MM.1S (cell line): ENCODE measurements at regions not wholly inside any gene's neighbourhood (a gene's known extent, or its start where the extent isn't known, plus 50 kb on each side); places are given as distances from the start of the nearest gene placed in this dataset.
"Not testable (repeated sequence)": the region's sequence is repeated elsewhere in the genome, so short reads cannot be mapped to it uniquely, and the experiment has no call there.

Experiments
- DNase-seq: peaks from one replicate; pipeline ENCODE4 v3.0.0-alpha.2; 2015
- H2AFZ ChIP-seq: fragments of 300-600 bp; sonication (generic); 2 replicates; pipeline ENCODE4 v1.6.0; 2016; ENCODE audit warnings: antibody characterized with exemption, low read length
- H3F3A ChIP-seq: fragments of 300-600 bp; sonication (generic); 2 replicates; pipeline ENCODE4 v1.6.1; 2016; ENCODE audit warnings: mild to moderate bottlenecking, antibody characterized with exemption, low read length, moderate library complexity, mixed read lengths; ENCODE audit not compliant: insufficient read depth
- H3K27ac ChIP-seq: fragments of 300-600 bp; sonication (generic); 2 replicates; pipeline ENCODE4 v1.5.1; 2016; ENCODE audit warnings: mild to moderate bottlenecking, low read length
- H3K27me3 ChIP-seq: fragments of 300-600 bp; sonication (generic); replicated peaks from 2 replicates; pipeline ENCODE4 v1.6.0; 2016; ENCODE audit warnings: low read length; ENCODE audit not compliant: insufficient read depth
- H3K36me3 ChIP-seq: fragments of 300-600 bp; sonication (generic); replicated peaks from 2 replicates; pipeline ENCODE4 v1.6.1; 2016; ENCODE audit warnings: mild to moderate bottlenecking, low read length, mixed read lengths; ENCODE audit not compliant: insufficient read depth
- H3K4me1 ChIP-seq: fragments of 300-600 bp; sonication (generic); 2 replicates; pipeline ENCODE4 v1.6.1; 2016; ENCODE audit warnings: low read length, mixed read lengths
- H3K4me2 ChIP-seq: fragments of 300-600 bp; sonication (generic); 2 replicates; pipeline ENCODE4 v1.6.0; 2016; ENCODE audit warnings: low read depth, low read length
- H3K4me3 ChIP-seq: fragments of 300-600 bp; sonication (generic); 2 replicates; pipeline ENCODE4 v1.5.1; 2016; ENCODE audit warnings: low read length, mixed read lengths
- H3K79me2 ChIP-seq: fragments of 300-600 bp; sonication (generic); 2 replicates; pipeline ENCODE4 v1.6.1; 2016; ENCODE audit warnings: mixed run types, low read length, mixed read lengths
- H3K9ac ChIP-seq: fragments of 300-600 bp; sonication (generic); 2 replicates; pipeline ENCODE4 v1.6.1; 2016; ENCODE audit warnings: low read length, mixed read lengths
- H3K9me2 ChIP-seq: fragments of 300-600 bp; sonication (generic); replicated peaks from 2 replicates; pipeline ENCODE4 v1.6.1; 2016; ENCODE audit warnings: mild to moderate bottlenecking, low read length, mixed read lengths; ENCODE audit not compliant: insufficient read depth
- H3K9me3 ChIP-seq: fragments of 300-600 bp; sonication (generic); replicated peaks from 2 replicates; pipeline ENCODE4 v1.6.1; 2016; ENCODE audit warnings: mild to moderate bottlenecking, low read length, mixed read lengths; ENCODE audit not compliant: insufficient read depth
- H4K20me1 ChIP-seq: fragments of 300-600 bp; sonication (generic); 2 replicates; pipeline ENCODE4 v1.6.1; 2016; ENCODE audit warnings: mild to moderate bottlenecking, low read length, moderate library complexity, mixed read lengths; ENCODE audit not compliant: insufficient read depth
- CTCF ChIP-seq: fragments of 300-600 bp; sonication (generic); IDR thresholded peaks from 2 replicates; pipeline ENCODE4 v1.5.1; 2016; ENCODE audit warnings: antibody characterized with exemption, low read length, mixed read lengths
- EZH2 ChIP-seq: fragments of 300-600 bp; sonication (generic); optimal IDR thresholded peaks from 2 replicates; pipeline ENCODE3; 2017; ENCODE audit warnings: low read depth, mild to moderate bottlenecking, antibody characterized with exemption, low read length, mixed read lengths
- EZH2phosphoT487 ChIP-seq: fragments of 300-600 bp; sonication (generic); IDR thresholded peaks from 2 replicates; pipeline ENCODE4 v1.6.1; 2018; ENCODE audit warnings: antibody characterized with exemption, low read length

GRCh38 chr2:18949871-18950270 is 360.5 kb upstream of the NT5C1B start:
- H4K20me1 ChIP-seq, result no peaks in the 10 kb centered on the region
- H3K4me3 ChIP-seq, result no peak overlapping the region
- H3K4me2 ChIP-seq, result no peak overlapping the region
- H3K27me3 ChIP-seq, result no peaks in the 10 kb centered on the region
- H3K79me2 ChIP-seq, result no peaks in the 10 kb centered on the region
- H3K9ac ChIP-seq, result no peak overlapping the region
- TF ChIP-seq EZH2 (no peak), CTCF (no peak), EZH2phosphoT487 (no peak)
- H3K27ac ChIP-seq, result no peak overlapping the region
- no peaks in the 10 kb centered on the region for H3K4me1 ChIP-seq
- no peak for DNase-seq
- H3K36me3 ChIP-seq, result no peaks in the 10 kb centered on the region
- H3K9me3 ChIP-seq, result no peaks in the 10 kb centered on the region
- no peak overlapping the region for H2AFZ ChIP-seq
- H3K9me2 ChIP-seq, result no peaks in the 10 kb centered on the region
- H3F3A ChIP-seq, result no peaks in the 10 kb centered on the region

- peak; percentile 57 for DNase-seq
- Histone ChIP-seq H3K4me1 (peaks cover 14% of the 10 kb centered on the region), H3K79me2 (no peaks in the 10 kb centered on the region), H3K9me2 (no peaks in the 10 kb centered on the region), H4K20me1 (no peaks in the 10 kb centered on the region), H3K9me3 (no peaks in the 10 kb centered on the region), H3K4me2 (peak overlapping the region; percentile 46; the same call in 1 of the 2 replicates), H2AFZ (no peak overlapping the region), H3K27ac (no peak overlapping the region), H3K4me3 (no peak overlapping the region), H3K9ac (no peak overlapping the region), H3F3A (no peaks in the 10 kb centered on the region; the same call in 1 of the 2 replicates), H3K27me3 (0 out of 2 replicates have a peak, but pooled peaks cover 7% of the 10 kb centered on the region), H3K36me3 (no peaks in the 10 kb centered on the region)
- TF ChIP-seq EZH2phosphoT487 (no peak), CTCF (no peak), EZH2 (no peak)
Observed at GRCh38 chr2:18940184-18940583, 350.8 kb upstream of the NT5C1B start.

GRCh38 chr2:18939740-18940139 is 350.4 kb upstream of the NT5C1B start:
- H3K4me1 ChIP-seq, result peaks cover 14% of the 10 kb centered on the region
- DNase-seq, H3K36me3 ChIP-seq, H3K27ac ChIP-seq, H3K79me2 ChIP-seq, H3K4me3 ChIP-seq, H4K20me1 ChIP-seq, H3F3A ChIP-seq, H3K9me2 ChIP-seq, H3K9ac ChIP-seq, H3K27me3 ChIP-seq, H3K9me3 ChIP-seq, H2AFZ ChIP-seq: not testable (repeated sequence)
- H3K4me2 ChIP-seq, result peak overlapping the region; percentile 46; the same call in 1 of the 2 replicates

- H3F3A ChIP-seq, result no peaks in the 10 kb centered on the region; the same call in 1 of the 2 replicates
- no peak overlapping the region for H3K4me2 ChIP-seq
- no peak overlapping the region for H2AFZ ChIP-seq
- peaks cover under 1% of the 10 kb centered on the region; the same call in 1 of the 2 replicates for H3K4me1 ChIP-seq
- no peaks in the 10 kb centered on the region for H3K9me2 ChIP-seq
- H3K9ac ChIP-seq, result no peak overlapping the region
- no peaks in the 10 kb centered on the region for H3K27me3 ChIP-seq
- no peak for DNase-seq
- TF ChIP-seq EZH2phosphoT487 (no peak), EZH2 (no peak), CTCF (no peak)
- H3K36me3 ChIP-seq, result no peaks in the 10 kb centered on the region
- H3K9me3 ChIP-seq, result no peaks in the 10 kb centered on the region
- no peak overlapping the region for H3K27ac ChIP-seq
- no peaks in the 10 kb centered on the region for H3K79me2 ChIP-seq
- H3K4me3 ChIP-seq, result no peak overlapping the region
- no peaks in the 10 kb centered on the region for H4K20me1 ChIP-seq
Observed at GRCh38 chr2:18934886-18935285, 345.5 kb upstream of the NT5C1B start.
